Psoas muscle (tissue), 7 donors: ENCODE measurements at regions not wholly inside any gene's neighbourhood (a gene's known extent, or its start where the extent isn't known, plus 50 kb on each side); places are given as distances from the start of the nearest gene placed in this dataset.

ENCODE experiments used
- ATAC-seq, 4 donors: fragments of 200-7000 bp; cut with Tn5 transposase; one replicate each; pipeline ENCODE4 v1.9.1; 2020; ENCODE audit warnings: moderate library complexity in 3 of 4, mild to moderate bottlenecking in 2 of 4
- DNase-seq, 2 donors: peaks; one replicate each; pipeline ENCODE4 v3.0.0-alpha.2; 2020
- H3K27ac ChIP-seq: fragments of 200-600 bp; one replicate; pipeline ENCODE4 v1.8.0; 2022
- H3K27me3 ChIP-seq, 3 donors: fragments of 200-600 bp in 1 of 3; one replicate each; pipeline versions ENCODE4 v1.6.1 to v1.8.0; 2013 to 2022; ENCODE audit warnings: low read length in 2 of 3, mild to moderate bottlenecking in 2 of 3, moderate library complexity in 1 of 3; ENCODE audit not compliant: insufficient read depth in 3 of 3
- H3K36me3 ChIP-seq, 2 donors: fragments of 200-600 bp in 1 of 2; one replicate each; pipeline versions ENCODE4 v1.6.1 to v1.8.0; 2013 to 2022; ENCODE audit warnings: low read depth in 1 of 2, mild to moderate bottlenecking in 1 of 2, moderate library complexity in 1 of 2; ENCODE audit not compliant: insufficient read depth in 1 of 2
- H3K4me1 ChIP-seq: fragments of 200-600 bp; one replicate; pipeline ENCODE4 v1.8.0; 2022
- H3K4me3 ChIP-seq: fragments of 200-600 bp; one replicate; pipeline ENCODE4 v1.8.0; 2022; ENCODE audit warnings: mild to moderate bottlenecking
- H3K9me3 ChIP-seq: fragments of 200-600 bp; one replicate; pipeline ENCODE4 v1.8.0; 2022
- CTCF ChIP-seq: fragments of 200-600 bp; IDR thresholded peaks from one replicate; pipeline ENCODE4 v1.8.0; 2022; ENCODE audit warnings: antibody characterized with exemption
- WGBS, 3 donors: extraction: QIAGEN DNeasy Blood & Tissue Kit; methylation state at CpG; one replicate each; pipeline versions ENCODE4 v1.1.6 to v1.1.7; 2013; 5-methylcytosine and 5-hydroxymethylcytosine counted together
- intact Hi-C, 2 donors: fragments of 100-400 bp; cut with DNase I; formaldehyde crosslinking; loops; one replicate each; pipeline versions ENCODE4 v1.11.0 to v1.14.2; 2022
- donor health status: healthy with polysubstance abuse.
- donor health status: DM: no; HTN: no; CAD: no; lungs with moderate emphysema.
- donor health status: Bipolar disorder and iron deficiency.
- donor health status: healthy.
- donor health status: DM: yes; HTN: yes; CAD: no.
- donor health status: DM: no; HTN: no; CAD: no.
- donor health status: DM: yes; HTN: yes; CAD: no.

DNA sequence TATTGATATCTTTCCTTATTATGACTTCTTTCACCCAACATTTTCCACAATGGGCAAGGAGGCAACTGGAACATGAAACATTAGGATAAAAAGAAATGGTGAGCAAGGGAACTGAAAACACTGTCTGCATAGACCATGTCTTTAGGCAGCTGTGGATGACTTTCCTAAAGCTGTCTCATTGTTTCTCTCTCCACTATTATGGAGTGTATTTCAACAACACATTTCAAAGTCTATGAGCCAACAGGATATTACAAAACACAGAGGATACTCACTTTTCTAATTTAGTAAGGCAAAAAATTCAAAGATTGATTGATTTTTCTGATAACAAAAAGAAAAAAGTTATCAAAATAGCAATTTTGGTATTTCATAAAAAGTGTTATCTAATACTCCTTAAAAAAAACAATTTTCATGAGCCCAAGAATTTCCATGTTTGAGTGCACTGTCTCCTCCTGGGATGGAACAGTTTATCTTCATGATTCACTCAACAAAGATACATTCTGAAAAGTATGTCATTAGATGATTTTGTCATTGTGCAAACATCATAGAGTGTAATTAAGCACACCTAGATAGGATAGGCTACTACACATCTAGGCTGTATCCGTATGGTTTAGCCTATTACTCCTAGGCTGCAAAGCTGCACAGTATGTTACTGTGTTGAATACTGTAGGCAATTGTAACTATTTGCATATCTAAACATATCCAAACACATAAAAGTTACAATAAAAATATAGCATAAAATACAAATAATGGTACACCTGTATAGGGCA, 1568.4 kb downstream of the SLITRK5 start:
- no peak for TF ChIP-seq CTCF
- Histone ChIP-seq H3K27ac (no peak overlapping the region), H3K4me3 (no peak overlapping the region), H3K36me3 (no peaks in the 10 kb centered on the region), H3K9me3 (no peaks in the 10 kb centered on the region), H3K4me1 (no peaks in the 10 kb centered on the region), H3K27me3 (no peaks in the 10 kb centered on the region)
- WGBS, 3 donors: 82 to 92% (median 85%) methylated on average over 1 of the region's 1 CpG
- intact Hi-C loops: no loop called here
- ATAC-seq (no peak), DNase-seq (no peak)

DNA sequence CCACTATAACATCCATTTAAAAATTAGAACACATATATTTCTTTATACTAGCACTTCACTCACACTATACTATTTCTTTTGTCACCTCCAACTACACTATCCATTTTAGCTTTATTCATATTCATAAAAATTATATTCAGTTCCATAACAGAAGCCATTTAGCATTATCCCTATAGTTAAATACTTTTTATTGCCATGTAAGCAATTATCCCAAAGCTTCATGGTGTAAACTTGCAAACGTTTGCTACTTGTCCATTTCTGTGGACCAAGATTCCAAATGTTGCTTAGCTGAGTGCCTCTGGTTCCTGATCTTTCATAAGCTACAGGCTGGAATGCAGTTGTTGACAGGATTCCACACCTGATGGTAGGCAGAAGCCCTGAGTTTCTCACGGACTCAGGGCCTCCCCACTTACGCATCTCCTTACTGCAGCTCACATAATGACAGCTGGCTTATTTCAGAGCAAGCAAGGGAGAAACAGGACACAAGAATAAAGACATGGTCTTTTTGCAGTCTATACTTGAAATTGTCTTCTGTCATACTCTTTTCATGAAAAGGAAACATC, 1584.8 kb downstream of the SLITRK5 start:
- 42 to 64% (median 42%) methylated on average over 3 of the region's 3 CpGs for WGBS, 3 donors
- Histone ChIP-seq H3K27me3 (no peaks in the 10 kb centered on the region), H3K4me3 (no peak overlapping the region), H3K27ac (no peak overlapping the region), H3K36me3 (no peaks in the 10 kb centered on the region), H3K4me1 (no peaks in the 10 kb centered on the region), H3K9me3 (peaks cover 9% of the 10 kb centered on the region)
- no peak for TF ChIP-seq CTCF
- DNase-seq (no peak), ATAC-seq (no peak)
- intact Hi-C loops: no loop called here

DNA sequence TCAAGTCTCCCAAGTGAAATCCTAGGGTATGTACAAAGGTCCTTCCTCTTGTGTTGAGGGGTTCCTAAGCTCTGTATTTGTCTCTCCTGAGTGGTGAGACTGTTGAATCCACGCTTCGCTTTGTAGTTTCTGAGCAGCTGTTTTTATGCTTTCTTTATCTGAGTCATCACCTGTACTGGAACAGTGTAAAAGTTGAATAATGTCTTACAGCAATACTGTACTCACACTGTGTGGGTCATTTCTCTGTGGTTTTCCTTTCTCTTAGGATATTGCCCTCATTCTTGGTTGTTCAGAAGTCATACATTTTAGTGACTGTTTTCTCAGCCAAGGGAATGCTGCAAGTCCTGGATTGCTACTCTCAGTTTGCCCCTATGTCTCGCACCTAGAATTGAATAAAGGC, 1596.6 kb downstream of the SLITRK5 start:
- Histone ChIP-seq H3K4me1 (no peaks in the 10 kb centered on the region), H3K4me3 (no peak overlapping the region), H3K36me3 (no peaks in the 10 kb centered on the region), H3K9me3 (no peaks in the 10 kb centered on the region), H3K27me3 (no peaks in the 10 kb centered on the region), H3K27ac (no peak overlapping the region)
- no peak for TF ChIP-seq CTCF
- no peak for ATAC-seq
- 86 to 89% (median 88%) methylated on average over 3 of the region's 3 CpGs for WGBS, 3 donors
- no peak for DNase-seq
- intact Hi-C loops: no loop called here

GRCh38 chr13:89269737-89270136, 1598.6 kb downstream of the SLITRK5 start:
- WGBS, 3 donors: 71 to 79% (median 78%) methylated on average over 2 of the region's 2 CpGs
- Histone ChIP-seq H3K4me1 (no peaks in the 10 kb centered on the region), H3K27me3 (no peaks in the 10 kb centered on the region), H3K4me3 (no peak overlapping the region), H3K9me3 (no peaks in the 10 kb centered on the region), H3K36me3 (no peaks in the 10 kb centered on the region), H3K27ac (no peak overlapping the region)
- ATAC-seq (no peak), DNase-seq (no peak)
- intact Hi-C loops: no loop called here
- TF ChIP-seq CTCF: no peak
